GM06990 (cell line): ENCODE measurements at regions not wholly inside any gene's neighbourhood (a gene's known extent, or its start where the extent isn't known, plus 50 kb on each side); places are given as distances from the start of the nearest gene placed in this dataset.

Source experiments
- DNase-seq: peaks from one replicate; pipeline ENCODE4 v3.0.0-alpha.2; 2011; ENCODE audit not compliant: insufficient read length; ENCODE audit errors: extremely low read depth
- H3K27me3 ChIP-seq: replicated peaks from 2 replicates; pipeline ENCODE4 v1.6.0; 2011; ENCODE audit warnings: low read length; ENCODE audit not compliant: control insufficient read depth, insufficient read depth
- H3K36me3 ChIP-seq: 2 replicates; pipeline ENCODE4 v1.5.1; 2011; ENCODE audit warnings: low read length; ENCODE audit not compliant: control insufficient read depth, insufficient read depth
- H3K4me3 ChIP-seq: replicated peaks from 2 replicates; pipeline ENCODE4 v1.5.1; 2011; ENCODE audit warnings: low read depth, mild to moderate bottlenecking, control low read depth, low read length
- TF ChIP-seq, protein P1 (sequence below): IDR thresholded peaks from 2 replicates; pipeline ENCODE4 v1.5.1; 2011; ENCODE audit warnings: low read length, control low read depth, mild to moderate bottlenecking, inconsistent platforms; ENCODE audit not compliant: insufficient read depth, poor library complexity, severe bottlenecking

DNA sequence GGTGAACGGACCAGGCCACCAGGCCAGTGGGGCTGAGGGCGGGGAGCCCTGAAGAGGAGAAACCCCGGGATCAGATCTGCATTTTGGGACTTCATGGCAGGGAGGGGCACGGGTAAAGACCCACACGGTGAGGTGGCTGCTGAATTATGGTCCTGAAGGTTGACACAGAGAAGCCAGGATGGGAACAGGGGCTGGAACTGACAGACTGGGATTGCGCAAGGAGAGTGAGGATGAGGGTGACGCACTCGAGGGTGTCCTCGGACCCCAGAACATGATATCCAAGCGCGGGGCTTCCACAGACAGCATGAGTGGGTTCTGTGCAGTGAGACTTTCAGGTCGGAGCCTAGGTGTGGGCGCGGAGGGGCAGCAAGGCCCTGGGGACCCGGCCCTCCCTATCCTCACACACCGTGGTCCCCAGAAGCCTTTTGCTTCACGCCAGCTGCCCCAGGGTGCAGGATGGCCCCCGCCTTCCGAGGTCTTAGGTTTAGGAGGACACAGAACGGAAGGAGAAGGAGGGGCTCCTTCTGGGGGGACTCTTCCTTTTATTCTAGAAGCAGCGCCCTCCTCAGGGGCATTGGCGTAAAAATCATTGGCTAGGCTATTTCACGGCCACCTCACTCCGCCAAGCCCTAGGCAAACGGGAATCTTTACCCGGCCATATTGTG is 416.8 kb upstream of the HS6ST1 start:
- DNase-seq, result no peak
- Histone ChIP-seq H3K27me3 (no peaks in the 10 kb centered on the region), H3K36me3 (no peaks in the 10 kb centered on the region), H3K4me3 (no peak overlapping the region)
- TF ChIP-seq, protein P1, sequence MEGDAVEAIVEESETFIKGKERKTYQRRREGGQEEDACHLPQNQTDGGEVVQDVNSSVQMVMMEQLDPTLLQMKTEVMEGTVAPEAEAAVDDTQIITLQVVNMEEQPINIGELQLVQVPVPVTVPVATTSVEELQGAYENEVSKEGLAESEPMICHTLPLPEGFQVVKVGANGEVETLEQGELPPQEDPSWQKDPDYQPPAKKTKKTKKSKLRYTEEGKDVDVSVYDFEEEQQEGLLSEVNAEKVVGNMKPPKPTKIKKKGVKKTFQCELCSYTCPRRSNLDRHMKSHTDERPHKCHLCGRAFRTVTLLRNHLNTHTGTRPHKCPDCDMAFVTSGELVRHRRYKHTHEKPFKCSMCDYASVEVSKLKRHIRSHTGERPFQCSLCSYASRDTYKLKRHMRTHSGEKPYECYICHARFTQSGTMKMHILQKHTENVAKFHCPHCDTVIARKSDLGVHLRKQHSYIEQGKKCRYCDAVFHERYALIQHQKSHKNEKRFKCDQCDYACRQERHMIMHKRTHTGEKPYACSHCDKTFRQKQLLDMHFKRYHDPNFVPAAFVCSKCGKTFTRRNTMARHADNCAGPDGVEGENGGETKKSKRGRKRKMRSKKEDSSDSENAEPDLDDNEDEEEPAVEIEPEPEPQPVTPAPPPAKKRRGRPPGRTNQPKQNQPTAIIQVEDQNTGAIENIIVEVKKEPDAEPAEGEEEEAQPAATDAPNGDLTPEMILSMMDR, result no peak

DNA sequence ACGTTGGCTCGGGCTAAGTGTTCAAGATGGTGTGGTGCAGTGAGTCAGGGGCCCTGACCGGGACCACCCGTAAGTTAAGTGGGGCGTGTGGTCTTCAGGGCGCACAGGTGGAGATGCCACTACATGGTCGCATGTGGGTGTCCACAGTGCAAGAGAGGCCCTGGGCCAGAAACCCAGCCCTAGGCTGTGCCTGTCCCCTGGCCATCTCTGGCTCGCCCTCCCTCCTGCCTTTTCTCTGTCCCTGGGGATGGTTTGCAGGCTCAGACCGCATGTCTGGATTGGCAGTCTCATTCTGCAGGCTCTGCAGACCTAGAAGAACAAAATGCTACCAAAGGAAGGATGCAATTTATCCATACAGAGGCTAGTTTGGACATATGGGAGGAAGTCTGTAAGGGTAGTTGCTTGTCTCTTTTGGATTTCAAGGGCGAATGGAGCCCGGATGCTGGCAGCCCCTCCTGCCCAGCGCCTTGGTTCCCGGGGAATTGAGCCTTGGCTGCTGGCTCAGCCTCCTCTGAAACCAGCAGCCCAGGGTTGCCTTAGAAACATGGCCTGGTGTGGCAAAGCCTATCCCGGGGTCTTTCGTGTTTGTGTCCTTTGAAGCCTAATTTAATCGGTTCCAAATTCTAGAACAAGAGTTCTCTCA is 417.5 kb upstream of the HS6ST1 start:
- Histone ChIP-seq H3K27me3 (no peaks in the 10 kb centered on the region), H3K4me3 (no peak overlapping the region), H3K36me3 (no peaks in the 10 kb centered on the region)
- DNase-seq, result no peak
- TF ChIP-seq, protein P1, result no peak

DNA sequence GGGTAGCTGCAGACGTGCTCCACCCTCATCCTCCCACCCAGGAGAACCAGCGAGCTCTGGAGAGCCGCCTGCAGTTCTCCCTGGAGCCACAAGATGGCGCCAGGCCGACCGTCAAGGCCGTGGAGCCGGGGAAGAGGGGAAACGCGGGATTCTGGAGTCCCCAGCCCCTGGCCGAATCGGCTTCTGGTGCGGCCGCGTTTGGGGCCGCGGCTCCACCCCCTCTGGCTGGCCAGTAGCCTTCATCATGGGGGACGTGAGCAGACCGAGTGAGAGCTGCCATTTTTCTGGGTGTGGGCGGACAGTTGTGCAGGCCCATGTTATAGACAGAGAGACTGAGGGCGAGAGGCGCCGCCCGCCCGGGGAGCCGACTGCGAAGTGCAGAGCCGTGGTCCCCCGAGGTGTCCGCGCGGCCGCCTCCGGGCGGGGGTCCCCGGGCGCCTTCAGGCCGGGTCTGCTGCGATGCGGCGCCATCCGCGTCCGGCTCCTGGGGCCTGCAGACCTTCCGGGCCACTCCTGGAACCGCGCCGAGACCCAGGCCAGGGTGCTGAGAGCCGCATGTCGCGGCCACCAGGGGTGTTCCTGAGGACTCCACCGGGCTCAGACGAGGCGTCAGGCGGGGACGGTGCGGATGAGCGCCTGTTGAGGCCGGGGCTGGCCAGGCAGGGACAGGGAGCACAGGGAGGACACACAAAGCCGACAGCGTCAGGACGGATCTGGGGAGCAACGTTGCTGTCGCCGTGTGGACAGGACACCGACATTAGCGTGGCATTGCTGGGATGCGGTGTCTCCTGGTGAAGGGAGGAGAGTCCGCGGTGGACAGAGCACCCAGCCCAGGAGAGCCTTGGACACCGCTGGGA is 418.2 kb upstream of the HS6ST1 start:
- Histone ChIP-seq H3K36me3 (no peaks in the 10 kb centered on the region), H3K4me3 (peak overlapping the region; percentile 50), H3K27me3 (no peaks in the 10 kb centered on the region)
- TF ChIP-seq, protein P1, result peak; percentile 100
- peak; percentile 74 for DNase-seq

DNA sequence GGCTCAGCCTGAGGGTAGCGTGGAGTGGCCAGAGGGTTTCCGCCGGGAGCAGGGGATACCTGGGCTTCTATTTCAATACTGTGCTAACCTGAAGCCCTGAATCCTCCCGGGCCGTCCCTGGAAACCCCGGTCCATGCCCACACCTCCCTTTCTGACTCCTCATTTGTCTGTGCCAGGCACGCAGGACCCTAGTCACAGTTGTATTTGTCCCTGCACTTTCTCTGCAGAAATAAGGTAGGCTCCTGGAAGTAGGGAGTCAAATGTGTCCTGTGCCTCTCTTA is 418.8 kb upstream of the HS6ST1 start:
- H3K36me3 ChIP-seq, result no peaks in the 10 kb centered on the region
- DNase-seq, result no peak
- H3K27me3 ChIP-seq, result no peaks in the 10 kb centered on the region
- H3K4me3 ChIP-seq, result no peak overlapping the region
- TF ChIP-seq, protein P1, result no peak

DNA sequence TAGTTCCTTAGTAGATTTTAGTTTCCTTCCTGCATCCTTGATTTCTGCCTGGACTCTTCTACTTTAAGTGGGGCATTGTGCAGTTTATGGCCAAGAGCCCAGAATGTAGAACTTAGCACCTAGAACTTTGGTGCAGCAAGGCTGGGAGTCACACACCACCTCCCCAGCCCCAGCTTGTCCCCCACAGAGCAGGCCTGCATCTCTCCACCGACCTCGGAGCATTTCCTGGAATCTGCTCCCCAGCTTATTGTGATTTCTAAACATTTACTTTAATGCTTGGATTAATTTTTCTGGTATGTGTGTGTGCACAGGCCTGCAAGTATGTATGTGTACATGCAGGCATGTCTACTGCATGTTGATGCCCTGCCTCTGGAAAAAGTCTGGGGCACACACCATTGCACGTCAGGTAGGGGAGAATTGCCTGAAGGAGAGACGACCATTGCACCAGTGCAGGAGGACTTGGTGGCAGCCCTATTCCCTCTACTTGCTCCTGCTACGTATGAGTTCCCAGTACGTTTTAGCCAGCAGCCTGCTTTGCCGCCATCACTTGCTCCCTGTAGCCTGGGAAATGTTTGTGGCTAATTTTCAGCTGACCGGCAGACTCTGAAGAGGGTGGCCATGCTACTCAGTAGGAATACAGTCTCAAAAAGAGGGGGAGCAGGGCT is 419.9 kb upstream of the HS6ST1 start:
- H3K4me3 ChIP-seq, result no peak overlapping the region
- DNase-seq, result no peak
- no peaks in the 10 kb centered on the region for H3K27me3 ChIP-seq
- TF ChIP-seq, protein P1, result no peak
- no peaks in the 10 kb centered on the region for H3K36me3 ChIP-seq
